G401 (cell line): ENCODE measurements at regions not wholly inside any gene's neighbourhood (a gene's known extent, or its start where the extent isn't known, plus 50 kb on each side); places are given as distances from the start of the nearest gene placed in this dataset.
"Not testable (repeated sequence)": the region's sequence is repeated elsewhere in the genome, so short reads cannot be mapped to it uniquely, and the experiment has no call there.

Experiments used
- DNase-seq: peaks from one replicate; pipeline ENCODE4 v3.0.0-alpha.2; 2015; ENCODE audit warnings: low spot score
- in situ Hi-C: cut with HindIII; loops from 2 replicates; pipeline ENCODE4 v1.10.0; 2016; ENCODE audit warnings: low sequenced_read_pairs, mixed read lengths

DNA sequence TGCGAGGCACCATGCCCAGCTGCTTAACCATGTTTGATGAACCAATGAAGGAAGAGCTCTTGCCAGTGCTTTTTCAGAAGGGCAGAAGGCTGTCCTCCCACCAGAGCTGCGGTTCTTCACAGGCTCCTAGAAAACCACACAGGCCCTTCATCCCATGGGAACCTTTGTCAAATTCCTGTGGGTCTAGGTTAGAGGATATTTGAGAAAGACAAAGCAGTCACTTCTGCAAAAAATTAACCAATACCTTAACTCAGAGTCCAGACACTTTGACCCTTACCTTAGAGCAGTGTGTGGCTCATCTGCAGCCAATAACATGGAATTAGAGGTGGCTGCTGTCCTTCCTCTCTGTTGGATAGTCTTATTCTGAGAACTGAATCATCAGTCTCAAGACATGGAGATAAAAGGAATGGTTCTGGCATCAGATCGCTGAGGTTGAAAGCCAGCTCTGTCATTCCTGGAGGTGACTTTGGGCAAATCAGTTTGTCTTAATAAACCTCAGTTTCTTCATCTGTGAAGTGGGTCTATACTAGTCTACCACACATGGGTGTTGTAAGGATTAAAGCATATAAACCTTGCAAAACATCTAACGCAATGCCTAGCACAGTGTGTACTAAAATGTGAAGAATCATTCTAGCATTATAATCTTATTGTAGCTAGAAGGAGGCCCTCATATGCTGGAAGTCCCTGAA lies 65.1 kb upstream of the PIP4K2A start:
- no peak for DNase-seq
- in situ Hi-C loops, result no loop called here

DNA sequence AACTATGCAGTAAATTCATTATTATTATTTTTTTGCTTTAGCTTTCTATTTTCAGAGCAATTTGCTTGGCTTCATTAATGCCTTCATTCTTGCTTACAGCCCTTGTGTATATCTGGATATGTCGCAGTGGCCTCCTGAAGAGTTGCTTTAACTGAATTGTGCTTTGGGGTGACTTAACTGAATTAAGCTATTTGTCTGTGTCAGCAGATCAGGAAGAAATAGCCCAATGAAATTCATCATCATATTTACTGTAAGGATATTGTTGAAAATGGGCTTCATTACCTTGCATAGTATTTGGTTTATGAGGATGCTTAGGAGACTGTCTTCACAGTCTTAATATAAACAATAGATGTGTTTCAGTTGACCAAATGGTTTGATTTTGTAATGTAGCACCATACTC lies 59.7 kb upstream of the PIP4K2A start:
- no peak for DNase-seq
- in situ Hi-C loops, result no loop called here

DNA sequence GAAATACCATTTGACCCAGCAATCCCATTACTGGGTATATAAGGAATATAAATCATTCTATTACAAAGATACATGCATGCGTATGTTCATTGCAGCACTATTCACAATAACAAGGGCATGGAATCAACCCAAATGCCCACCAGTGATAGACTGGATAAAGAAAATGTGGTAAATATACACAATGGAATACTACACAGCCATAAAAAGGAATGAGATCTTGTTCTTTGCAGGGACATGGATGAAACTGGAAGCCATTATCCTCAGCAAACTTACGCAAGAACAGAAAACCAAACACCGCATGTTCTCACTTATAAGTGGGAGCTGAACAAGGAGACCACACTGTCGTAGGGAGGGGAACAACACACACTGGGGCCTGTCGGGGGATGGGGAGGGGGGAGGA lies 57.3 kb upstream of the PIP4K2A start:
- DNase-seq, in situ Hi-C loops: not testable (repeated sequence)

DNA sequence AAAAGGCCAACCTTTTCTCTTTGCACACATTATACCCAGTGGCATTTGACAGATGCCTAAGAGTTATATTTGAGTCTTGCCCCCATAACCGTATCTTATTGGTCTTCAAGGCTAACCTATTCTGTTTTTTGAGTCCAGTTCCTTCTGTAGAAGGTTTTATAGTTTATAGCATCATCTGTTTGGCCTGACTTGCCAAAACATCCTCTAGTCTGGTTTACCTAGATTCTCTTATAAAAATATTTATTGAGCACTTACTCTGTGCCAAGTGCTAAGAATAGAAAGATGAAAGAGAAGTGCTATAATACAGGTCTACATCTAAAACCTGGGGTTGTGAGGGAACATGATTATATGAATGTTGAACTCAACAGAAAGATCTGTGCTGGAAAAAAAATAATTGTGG lies 55.9 kb upstream of the PIP4K2A start:
- in situ Hi-C loops, result no loop called here
- DNase-seq, result no peak

DNA sequence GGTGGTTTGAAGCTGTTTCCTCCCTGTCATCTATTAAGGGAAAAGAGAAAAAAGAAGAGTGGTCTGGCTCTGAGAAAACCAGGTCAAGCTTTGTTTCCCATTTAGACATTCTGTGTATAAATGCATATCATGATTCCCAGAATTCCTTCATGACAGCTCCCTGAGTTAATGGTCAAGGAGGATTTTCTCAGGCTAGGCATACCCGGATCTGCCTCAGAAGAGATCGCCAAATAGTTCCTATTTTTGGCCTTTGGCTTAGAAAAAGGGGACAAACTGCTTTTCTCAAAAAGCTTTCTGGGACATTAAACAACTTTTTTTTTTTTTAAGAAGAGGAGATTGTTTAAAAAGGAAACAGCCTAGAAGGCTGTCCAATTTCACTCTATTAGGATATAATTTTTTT lies 53.5 kb upstream of the PIP4K2A start:
- no peak for DNase-seq

DNA sequence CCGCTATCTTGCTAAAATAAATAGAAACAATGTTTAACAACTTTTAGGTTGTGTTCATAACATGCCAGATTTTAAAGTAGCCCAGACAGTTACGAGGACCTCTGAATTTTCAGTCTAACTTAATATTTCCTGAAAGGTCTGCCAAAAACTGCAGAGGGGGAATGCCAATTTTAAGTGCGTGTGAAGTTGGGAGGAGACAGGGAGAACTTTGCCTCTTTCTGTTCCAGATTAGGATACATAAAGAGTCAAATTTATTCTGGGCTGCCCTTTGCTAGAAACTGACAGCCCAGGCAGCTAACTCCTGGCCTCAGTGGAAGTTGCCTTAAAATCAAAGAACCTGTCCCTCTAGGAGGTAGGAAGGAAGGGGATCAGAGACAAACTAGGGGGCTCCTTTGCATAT lies 52.3 kb upstream of the PIP4K2A start:
- in situ Hi-C loops, result no loop called here

More for the DNA sequence above, 53.5 kb upstream of the PIP4K2A start:
- in situ Hi-C loops, result no loop called here

DNA sequence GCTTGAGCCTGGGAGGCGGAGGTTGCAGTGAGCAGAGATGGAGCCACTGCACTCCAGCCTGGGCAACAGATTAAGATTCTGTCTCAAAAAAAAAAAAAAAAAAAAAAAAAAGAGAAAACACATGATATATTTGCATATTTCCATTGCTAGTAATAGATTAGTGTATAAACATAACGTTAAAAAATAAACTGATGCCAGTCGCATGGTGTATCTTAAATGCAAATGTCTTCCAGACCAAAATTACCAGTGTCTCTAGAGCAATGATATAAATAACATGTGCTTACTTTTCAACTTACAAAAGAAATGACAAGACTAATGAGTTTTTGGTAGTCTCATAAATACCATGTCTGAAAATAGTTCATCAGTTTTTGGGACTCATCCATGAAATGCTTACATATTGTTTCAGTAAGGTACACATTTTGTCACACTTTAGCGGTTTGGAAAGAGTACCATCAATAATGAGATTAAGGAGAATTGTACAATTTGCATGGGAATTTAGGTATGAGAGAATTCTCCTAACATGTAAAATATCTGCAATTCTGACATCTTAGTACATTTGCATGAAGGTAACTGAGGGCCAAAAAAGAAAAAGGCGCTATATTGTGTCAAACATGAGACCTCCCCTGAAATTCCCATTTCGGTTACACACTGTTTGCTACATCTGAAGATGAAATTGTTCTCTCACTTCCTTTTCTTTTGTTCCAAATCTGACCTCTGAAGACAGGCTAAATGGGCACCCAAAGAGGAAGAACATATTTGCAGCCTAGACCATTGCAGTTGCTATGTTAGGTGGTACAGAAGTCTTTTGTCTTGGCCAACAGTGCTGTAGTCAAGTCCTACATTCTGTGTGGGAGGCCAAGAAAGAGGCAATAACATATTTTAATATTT lies 51.5 kb upstream of the PIP4K2A start:
- in situ Hi-C loops, result no loop called here
- no peak for DNase-seq

More for the DNA sequence above, 52.3 kb upstream of the PIP4K2A start:
- DNase-seq, result no peak

DNA sequence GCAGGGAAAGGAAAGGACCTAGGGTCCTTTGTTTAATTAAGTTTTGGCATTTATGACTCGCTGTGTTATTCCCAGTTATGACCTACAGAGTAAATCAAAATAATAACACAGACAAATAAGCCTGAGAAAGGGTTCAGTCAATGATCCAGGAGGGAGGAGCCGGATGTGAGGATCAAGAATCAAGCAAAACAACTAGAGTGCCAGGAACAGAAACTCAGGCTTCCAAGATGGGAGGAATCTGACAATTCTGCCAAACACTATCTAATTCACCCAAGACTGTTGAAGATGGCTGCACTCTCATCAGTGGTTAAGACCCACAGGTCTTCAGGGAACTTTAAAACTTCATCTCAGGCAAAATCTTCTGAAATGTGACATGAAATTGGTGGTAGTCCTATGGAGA lies 50.3 kb upstream of the PIP4K2A start:
- in situ Hi-C loops, result no loop called here
- no peak for DNase-seq
